Fibroblast of lung (primary cell): ENCODE measurements at regions not wholly inside any gene's neighbourhood (a gene's known extent, or its start where the extent isn't known, plus 50 kb on each side); places are given as distances from the start of the nearest gene placed in this dataset.

Experiments used
- CTCF ChIP-seq, 2 donors: IDR thresholded peaks in 1 of 2; conservative IDR thresholded peaks in 1 of 2; 1 replicate in 1 of 2; 2 replicates in 1 of 2; pipeline ENCODE4 v1.5.1; 2011 to 2012; ENCODE audit warnings: low read length in 2 of 2, control low read depth in 1 of 2, inconsistent platforms in 1 of 2, low read depth in 1 of 2, mild to moderate bottlenecking in 1 of 2
- EZH2 ChIP-seq: IDR thresholded peaks from 2 replicates; pipeline ENCODE4 v1.5.1; 2012; ENCODE audit warnings: low read length, control low read depth, mild to moderate bottlenecking; ENCODE audit errors: missing control alignments

GRCh38 chr6:27178407-27178730 lies 69.1 kb upstream of the PRSS16 start:
- TF ChIP-seq CTCF (conservative IDR thresholded peaks at IDR 0.05 in 1 of 2, IDR thresholded peaks at IDR 0.05 in 1 of 2; ENCODE audit: low read depth in 1 of 2, low read length in 2 of 2), result no peak
- no peak for TF ChIP-seq EZH2
